Activated naive CD4-positive, alpha-beta T cell treated with anti-CD3 and anti-CD28 coated beads, Interleukin-2, amount 50 U/mL, for 24 hours (primary cell): ENCODE measurements at regions not wholly inside any gene's neighbourhood (a gene's known extent, or its start where the extent isn't known, plus 50 kb on each side); places are given as distances from the start of the nearest gene placed in this dataset.

Experiments
- H3K27ac Mint-ChIP-seq: one replicate; pipeline ENCODE4 v1.8.0; 2021; ENCODE audit warnings: mild to moderate bottlenecking, mixed read lengths
- H3K27me3 Mint-ChIP-seq: one replicate; pipeline ENCODE4 v1.8.0; 2021; ENCODE audit warnings: mixed read lengths
- H3K36me3 Mint-ChIP-seq: one replicate; pipeline ENCODE4 v1.8.0; 2021; ENCODE audit warnings: mixed read lengths
- H3K4me1 Mint-ChIP-seq: one replicate; pipeline ENCODE4 v1.8.0; 2021; ENCODE audit warnings: mixed read lengths
- H3K4me3 Mint-ChIP-seq: one replicate; pipeline ENCODE4 v1.8.0; 2021; ENCODE audit warnings: mild to moderate bottlenecking, mixed read lengths
- H3K9me3 Mint-ChIP-seq: one replicate; pipeline ENCODE4 v1.8.0; 2021; ENCODE audit warnings: mixed read lengths

- H3K4me3 Mint-ChIP-seq: no peak overlapping the region
- no peaks in the 10 kb centered on the region for H3K27me3 Mint-ChIP-seq
- H3K27ac Mint-ChIP-seq: no peak overlapping the region
- H3K4me1 Mint-ChIP-seq: no peaks in the 10 kb centered on the region
- peaks cover 15% of the 10 kb centered on the region for H3K9me3 Mint-ChIP-seq
- H3K36me3 Mint-ChIP-seq: no peaks in the 10 kb centered on the region
Measured at GRCh38 chr4:58740897-58741296, 1630.7 kb upstream of the IGFBP7 start.

DNA sequence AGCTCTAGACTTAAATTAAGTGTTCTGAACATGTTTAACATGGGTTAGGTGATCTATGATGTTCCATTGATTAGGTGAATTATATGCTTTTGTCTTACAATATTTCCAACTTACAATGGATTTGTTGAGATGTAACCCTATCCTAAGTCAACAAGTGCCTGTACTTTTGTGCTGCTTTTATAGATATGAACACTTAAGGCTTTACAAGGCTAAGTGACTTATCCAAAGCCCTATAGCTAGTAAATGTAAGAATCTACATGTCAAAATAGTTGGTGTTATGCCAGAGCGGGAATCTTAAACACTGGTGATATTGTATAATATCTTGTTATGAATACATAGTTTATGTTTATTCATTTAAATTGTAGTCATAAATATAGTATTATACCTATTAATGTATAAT, 1629.1 kb upstream of the IGFBP7 start:
- Mint-ChIP-seq H3K4me1 (no peaks in the 10 kb centered on the region), H3K9me3 (peaks cover 15% of the 10 kb centered on the region), H3K27me3 (no peaks in the 10 kb centered on the region), H3K27ac (no peak overlapping the region), H3K4me3 (no peak overlapping the region), H3K36me3 (no peaks in the 10 kb centered on the region)

GRCh38 chr4:58738375-58738774, 1628.2 kb upstream of the IGFBP7 start:
- Mint-ChIP-seq H3K9me3 (peaks cover 15% of the 10 kb centered on the region), H3K36me3 (no peaks in the 10 kb centered on the region), H3K4me1 (no peaks in the 10 kb centered on the region), H3K27me3 (no peaks in the 10 kb centered on the region), H3K27ac (no peak overlapping the region), H3K4me3 (no peak overlapping the region)

GRCh38 chr4:58734030-58734674, 1624.0 kb upstream of the IGFBP7 start:
- H3K9me3 Mint-ChIP-seq: peaks cover 9% of the 10 kb centered on the region
- H3K27ac Mint-ChIP-seq: no peak overlapping the region
- H3K4me3 Mint-ChIP-seq: no peak overlapping the region
- no peaks in the 10 kb centered on the region for H3K27me3 Mint-ChIP-seq
- no peaks in the 10 kb centered on the region for H3K36me3 Mint-ChIP-seq
- H3K4me1 Mint-ChIP-seq: no peaks in the 10 kb centered on the region

GRCh38 chr4:58732973-58733372, 1622.8 kb upstream of the IGFBP7 start:
- Mint-ChIP-seq H3K9me3 (peaks cover 9% of the 10 kb centered on the region), H3K27me3 (no peaks in the 10 kb centered on the region), H3K4me3 (no peak overlapping the region), H3K4me1 (no peaks in the 10 kb centered on the region), H3K27ac (no peak overlapping the region), H3K36me3 (no peaks in the 10 kb centered on the region)

DNA sequence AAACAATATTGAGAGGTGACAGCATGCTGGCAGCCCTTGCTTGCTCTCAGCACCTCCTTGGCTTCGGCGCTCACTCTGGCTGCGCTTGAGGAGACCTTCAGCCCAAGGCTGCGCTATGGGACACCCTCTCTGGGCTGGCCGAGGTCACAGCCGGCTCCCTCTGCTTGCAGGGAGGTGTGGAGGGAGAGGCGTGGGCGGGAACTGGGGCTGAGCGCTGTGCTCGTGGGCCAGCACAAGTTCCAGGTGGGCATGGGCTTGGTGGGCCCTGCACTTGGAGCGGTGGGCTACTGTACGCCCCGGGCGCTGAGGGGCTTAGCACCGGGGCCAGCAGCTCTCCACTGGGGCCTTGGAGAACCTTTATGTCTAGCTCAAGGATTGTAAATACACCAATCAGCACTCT, 1613.8 kb upstream of the IGFBP7 start:
- Mint-ChIP-seq H3K36me3 (no peaks in the 10 kb centered on the region), H3K9me3 (peaks cover 5% of the 10 kb centered on the region), H3K4me1 (no peaks in the 10 kb centered on the region), H3K4me3 (no peak overlapping the region), H3K27me3 (no peaks in the 10 kb centered on the region), H3K27ac (no peak overlapping the region)

- H3K36me3 Mint-ChIP-seq: no peaks in the 10 kb centered on the region
- peaks cover 7% of the 10 kb centered on the region for H3K9me3 Mint-ChIP-seq
- no peaks in the 10 kb centered on the region for H3K4me1 Mint-ChIP-seq
- H3K27me3 Mint-ChIP-seq: no peaks in the 10 kb centered on the region
- H3K4me3 Mint-ChIP-seq: no peak overlapping the region
- no peak overlapping the region for H3K27ac Mint-ChIP-seq
Measured at GRCh38 chr4:58711039-58711438, 1600.9 kb upstream of the IGFBP7 start.

- Mint-ChIP-seq H3K9me3 (peaks cover 15% of the 10 kb centered on the region), H3K27me3 (no peaks in the 10 kb centered on the region), H3K36me3 (no peaks in the 10 kb centered on the region)
Measured at GRCh38 chr4:58688568-58688967, 1578.4 kb upstream of the IGFBP7 start.

DNA sequence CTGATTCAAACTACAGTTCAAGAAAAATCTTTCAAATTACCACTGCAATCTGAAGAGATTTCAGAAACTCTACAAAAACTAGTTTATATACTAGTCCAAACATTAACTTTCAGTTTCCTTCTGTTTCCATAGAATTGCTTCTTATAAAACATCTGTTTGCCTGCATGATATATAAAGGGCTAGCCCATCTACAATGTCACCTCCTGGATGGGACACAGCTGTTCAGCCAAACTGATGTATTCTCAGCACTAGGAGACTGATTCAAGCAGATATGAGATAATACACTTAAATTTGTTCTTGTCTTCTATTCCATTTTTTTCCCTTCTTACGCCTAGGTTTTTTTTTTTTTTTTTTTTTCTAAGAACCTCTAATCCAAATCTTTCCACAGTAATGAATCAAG, 1569.7 kb upstream of the IGFBP7 start:
- Mint-ChIP-seq H3K36me3 (no peaks in the 10 kb centered on the region), H3K27ac (no peak overlapping the region), H3K9me3 (peaks cover 10% of the 10 kb centered on the region), H3K4me3 (no peak overlapping the region), H3K4me1 (no peaks in the 10 kb centered on the region), H3K27me3 (no peaks in the 10 kb centered on the region)

More at GRCh38 chr4:58688568-58688967, 1578.4 kb upstream of the IGFBP7 start:
- Mint-ChIP-seq H3K4me1 (no peaks in the 10 kb centered on the region), H3K4me3 (no peak overlapping the region), H3K27ac (no peak overlapping the region)

- Mint-ChIP-seq H3K36me3 (no peaks in the 10 kb centered on the region), H3K4me3 (no peak overlapping the region), H3K4me1 (no peaks in the 10 kb centered on the region), H3K9me3 (peaks cover 10% of the 10 kb centered on the region), H3K27me3 (no peaks in the 10 kb centered on the region), H3K27ac (no peak overlapping the region)
Measured at GRCh38 chr4:58679051-58679450, 1568.9 kb upstream of the IGFBP7 start.

DNA sequence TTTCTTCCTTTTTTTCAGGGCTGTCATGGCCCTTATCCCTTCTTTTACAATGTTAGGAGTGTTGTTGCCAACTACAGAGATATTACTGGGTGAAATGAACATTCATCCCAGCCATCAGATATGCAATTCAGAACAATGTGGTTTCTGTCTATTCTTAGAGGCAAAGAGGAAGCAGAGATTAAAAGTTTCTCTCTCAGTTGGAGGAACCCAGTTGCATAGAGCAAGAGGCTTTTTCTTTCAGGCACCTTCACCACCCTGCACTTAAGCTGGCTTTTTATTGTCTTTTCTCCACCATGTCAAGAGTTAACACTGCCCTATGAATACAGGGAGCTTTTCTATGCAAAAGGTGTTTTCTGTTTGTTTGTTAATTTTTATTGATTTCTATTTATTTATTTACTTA, 1559.6 kb upstream of the IGFBP7 start:
- Mint-ChIP-seq H3K4me1 (no peaks in the 10 kb centered on the region), H3K27me3 (no peaks in the 10 kb centered on the region), H3K27ac (no peak overlapping the region), H3K36me3 (no peaks in the 10 kb centered on the region), H3K4me3 (no peak overlapping the region), H3K9me3 (peaks cover 15% of the 10 kb centered on the region)

GRCh38 chr4:58665649-58666048, 1555.5 kb upstream of the IGFBP7 start:
- no peaks in the 10 kb centered on the region for H3K4me1 Mint-ChIP-seq
- no peaks in the 10 kb centered on the region for H3K27me3 Mint-ChIP-seq
- H3K27ac Mint-ChIP-seq: no peak overlapping the region
- no peaks in the 10 kb centered on the region for H3K36me3 Mint-ChIP-seq
- no peak overlapping the region for H3K4me3 Mint-ChIP-seq
- peaks cover 4% of the 10 kb centered on the region for H3K9me3 Mint-ChIP-seq

DNA sequence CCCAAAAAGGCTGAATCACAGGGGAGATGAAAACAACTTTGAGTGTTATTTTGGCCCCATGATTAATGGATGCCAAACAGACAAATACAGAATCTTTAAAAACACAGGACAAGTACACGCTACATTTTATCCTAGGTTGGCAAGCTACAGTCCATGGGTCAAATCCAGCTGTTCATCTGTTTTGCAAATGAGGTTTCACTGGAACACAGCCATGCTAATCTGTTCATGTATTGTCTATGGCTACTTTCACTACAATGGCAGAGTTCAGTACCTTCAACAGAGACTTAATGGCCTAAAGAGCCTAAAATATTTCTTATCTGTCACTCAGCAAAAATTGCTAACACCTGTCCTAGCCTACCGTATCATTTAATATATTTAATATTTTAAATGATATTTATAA, 1548.5 kb upstream of the IGFBP7 start:
- Mint-ChIP-seq H3K4me3 (no peak overlapping the region), H3K36me3 (no peaks in the 10 kb centered on the region), H3K4me1 (no peaks in the 10 kb centered on the region), H3K27me3 (no peaks in the 10 kb centered on the region), H3K27ac (no peak overlapping the region), H3K9me3 (peaks cover 29% of the 10 kb centered on the region)

DNA sequence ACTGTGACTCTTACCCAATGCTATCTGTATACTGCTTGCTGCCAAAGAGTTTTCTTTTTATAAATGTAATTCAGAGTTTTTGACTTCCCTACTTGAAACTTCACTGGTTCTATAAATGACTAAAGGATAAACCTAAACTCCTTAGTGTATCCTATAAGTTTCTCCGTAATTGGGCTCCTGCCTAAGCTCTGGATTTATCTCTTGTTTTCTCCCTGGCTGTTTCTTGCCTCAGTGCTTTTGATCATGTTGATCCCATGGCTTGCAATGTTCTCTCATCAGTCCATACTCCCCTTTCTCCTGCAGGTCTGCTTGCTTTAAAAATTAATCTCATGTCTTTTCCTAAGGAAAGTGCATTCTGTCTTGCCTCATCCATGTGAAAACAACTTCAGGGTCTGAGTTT, 1543.1 kb upstream of the IGFBP7 start:
- H3K4me3 Mint-ChIP-seq: no peak overlapping the region
- H3K27me3 Mint-ChIP-seq: no peaks in the 10 kb centered on the region

GRCh38 chr4:58649226-58649625, 1539.0 kb upstream of the IGFBP7 start:
- H3K4me1 Mint-ChIP-seq: no peaks in the 10 kb centered on the region
- H3K27me3 Mint-ChIP-seq: no peaks in the 10 kb centered on the region
- no peaks in the 10 kb centered on the region for H3K36me3 Mint-ChIP-seq
- no peak overlapping the region for H3K4me3 Mint-ChIP-seq
- no peak overlapping the region for H3K27ac Mint-ChIP-seq
- H3K9me3 Mint-ChIP-seq: peaks cover 4% of the 10 kb centered on the region

More for the DNA sequence above, 1543.1 kb upstream of the IGFBP7 start:
- Mint-ChIP-seq H3K4me1 (no peaks in the 10 kb centered on the region), H3K36me3 (no peaks in the 10 kb centered on the region), H3K9me3 (peaks cover 21% of the 10 kb centered on the region), H3K27ac (no peak overlapping the region)

GRCh38 chr4:58646126-58646525, 1535.9 kb upstream of the IGFBP7 start:
- Mint-ChIP-seq H3K4me3 (no peak overlapping the region), H3K4me1 (no peaks in the 10 kb centered on the region), H3K36me3 (no peaks in the 10 kb centered on the region), H3K27me3 (no peaks in the 10 kb centered on the region), H3K9me3 (peaks cover 14% of the 10 kb centered on the region), H3K27ac (no peak overlapping the region)

- Mint-ChIP-seq H3K36me3 (no peaks in the 10 kb centered on the region), H3K4me3 (no peak overlapping the region), H3K4me1 (no peaks in the 10 kb centered on the region), H3K9me3 (peaks cover 21% of the 10 kb centered on the region), H3K27ac (no peak overlapping the region), H3K27me3 (no peaks in the 10 kb centered on the region)
Measured at GRCh38 chr4:58644549-58644948, 1534.4 kb upstream of the IGFBP7 start.
